GM12878 (cell line): ENCODE measurements at regions not wholly inside any gene's neighbourhood (a gene's known extent, or its start where the extent isn't known, plus 50 kb on each side); places are given as distances from the start of the nearest gene placed in this dataset.

Experiments used
- CBX3 ChIP-seq: fragments of 200-600 bp; sonication (generic); IDR thresholded peaks from 2 replicates; pipeline ENCODE4 v1.6.1; 2016; ENCODE audit warnings: low read depth, borderline replicate concordance
- CREM ChIP-seq: IDR thresholded peaks from 2 replicates; pipeline ENCODE4 v1.6.1; 2014; ENCODE audit warnings: antibody characterized with exemption, low read depth
- EGR1 ChIP-seq, 2 experiments: IDR thresholded peaks; 1 replicate in 1 of 2; 2 replicates in 1 of 2; pipeline ENCODE4 v1.6.1; 2011 to 2012; ENCODE audit warnings: low read depth in 2 of 2, low read length in 2 of 2, borderline replicate concordance in 1 of 2, mild to moderate bottlenecking in 1 of 2, moderate library complexity in 1 of 2
- HDGF ChIP-seq: fragments of 450-650 bp; IDR thresholded peaks from 2 replicates; pipeline ENCODE4 v1.6.1; 2016; ENCODE audit warnings: antibody characterized with exemption
- NFYB ChIP-seq: IDR thresholded peaks from 2 replicates; pipeline ENCODE4 v1.6.1; 2011; ENCODE audit warnings: low read depth, mild to moderate bottlenecking, low read length, improper control_type of control experiment, moderate library complexity; ENCODE audit not compliant: insufficient read depth
- POLR2A ChIP-seq: IDR thresholded peaks from 2 replicates; pipeline ENCODE4 v1.6.1; 2011; ENCODE audit warnings: low read depth, mild to moderate bottlenecking, low read length
- RAD21 ChIP-seq: IDR thresholded peaks from 2 replicates; pipeline ENCODE4 v1.6.1; 2011; ENCODE audit warnings: mild to moderate bottlenecking, low read depth, low read length, moderate library complexity; ENCODE audit not compliant: insufficient read depth
- ZNF207 ChIP-seq: fragments of 450-650 bp; IDR thresholded peaks from 2 replicates; pipeline ENCODE4 v1.6.1; 2014; ENCODE audit warnings: antibody characterized with exemption, mild to moderate bottlenecking, borderline replicate concordance
- TF ChIP-seq, protein P1 (sequence below), 3 experiments: IDR thresholded peaks in 2 of 3; conservative IDR thresholded peaks in 1 of 3; 2 replicates each; pipeline ENCODE4 v1.5.1; 2011; ENCODE audit warnings: low read depth in 3 of 3, low read length in 3 of 3, mild to moderate bottlenecking in 3 of 3, control low read depth in 2 of 3, moderate library complexity in 2 of 3, inconsistent platforms in 1 of 3, mixed read lengths in 1 of 3; ENCODE audit not compliant: control insufficient read depth in 2 of 3, insufficient read depth in 1 of 3; ENCODE audit errors: extremely low read depth in 1 of 3

DNA sequence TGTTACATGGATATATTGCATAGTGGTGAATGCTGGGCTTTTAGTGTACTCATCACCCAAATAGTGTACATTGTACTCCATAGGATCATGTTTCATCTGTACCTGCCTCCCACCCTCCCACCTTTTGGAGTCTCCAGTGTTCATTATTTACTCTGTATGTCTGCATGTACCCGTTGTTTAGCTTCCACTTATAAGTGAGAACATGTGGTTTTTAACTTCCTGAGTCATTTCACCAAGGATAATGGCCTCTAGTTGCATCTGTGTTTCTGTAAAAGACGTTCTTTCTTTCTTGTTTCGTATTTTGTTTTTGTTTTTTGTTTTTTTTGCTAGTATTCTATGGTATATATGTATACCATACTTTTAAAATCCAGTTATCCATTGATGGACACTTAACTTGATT is 107.5 kb downstream of the MSTN start:
- no peak for TF ChIP-seq RAD21
- TF ChIP-seq, protein P1, sequence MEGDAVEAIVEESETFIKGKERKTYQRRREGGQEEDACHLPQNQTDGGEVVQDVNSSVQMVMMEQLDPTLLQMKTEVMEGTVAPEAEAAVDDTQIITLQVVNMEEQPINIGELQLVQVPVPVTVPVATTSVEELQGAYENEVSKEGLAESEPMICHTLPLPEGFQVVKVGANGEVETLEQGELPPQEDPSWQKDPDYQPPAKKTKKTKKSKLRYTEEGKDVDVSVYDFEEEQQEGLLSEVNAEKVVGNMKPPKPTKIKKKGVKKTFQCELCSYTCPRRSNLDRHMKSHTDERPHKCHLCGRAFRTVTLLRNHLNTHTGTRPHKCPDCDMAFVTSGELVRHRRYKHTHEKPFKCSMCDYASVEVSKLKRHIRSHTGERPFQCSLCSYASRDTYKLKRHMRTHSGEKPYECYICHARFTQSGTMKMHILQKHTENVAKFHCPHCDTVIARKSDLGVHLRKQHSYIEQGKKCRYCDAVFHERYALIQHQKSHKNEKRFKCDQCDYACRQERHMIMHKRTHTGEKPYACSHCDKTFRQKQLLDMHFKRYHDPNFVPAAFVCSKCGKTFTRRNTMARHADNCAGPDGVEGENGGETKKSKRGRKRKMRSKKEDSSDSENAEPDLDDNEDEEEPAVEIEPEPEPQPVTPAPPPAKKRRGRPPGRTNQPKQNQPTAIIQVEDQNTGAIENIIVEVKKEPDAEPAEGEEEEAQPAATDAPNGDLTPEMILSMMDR (IDR thresholded peaks at IDR 0.05 in 2 of 3, conservative IDR thresholded peaks at IDR 0.05 in 1 of 3; ENCODE audit: control insufficient read depth in 2 of 3, extremely low read depth in 1 of 3, insufficient read depth in 1 of 3, low read depth in 3 of 3, low read length in 3 of 3) = no peak
- no peak for TF ChIP-seq CBX3
- TF ChIP-seq POLR2A = no peak
- no peak for TF ChIP-seq HDGF
- no peak for TF ChIP-seq EGR1 (IDR thresholded peaks at IDR 0.05; ENCODE audit: borderline replicate concordance in 1 of 2, low read depth in 2 of 2, low read length in 2 of 2)
- TF ChIP-seq NFYB = no peak
- TF ChIP-seq CREM = no peak
- TF ChIP-seq ZNF207 = no peak
